ENCODE measurements at regions not wholly inside any gene's neighbourhood (a gene's known extent, or its start where the extent isn't known, plus 50 kb on each side); places are given as distances from the start of the nearest gene placed in this dataset.

- TF ChIP-seq PATZ1 (CRISPR knock-in tag; IDR thresholded peaks at IDR 0.05; ENCODE audit: borderline replicate concordance) (no peak), ZFP30 (CRISPR knock-in tag; IDR thresholded peaks at IDR 0.05) (no peak), ISL1 (CRISPR knock-in tag; IDR thresholded peaks at IDR 0.05) (no peak)
- no peak for ATAC-seq
These were observed 1188.0 kb upstream of the CADM2 start for GRCh38 chr3:83770664-83771402.

GRCh38 chr3:83802801-83803200 is 1156.0 kb upstream of the CADM2 start:
- ATAC-seq, result no peak
- TF ChIP-seq CREB5 (CRISPR knock-in tag; IDR thresholded peaks at IDR 0.05; ENCODE audit: low read depth), result no peak
- no peak for TF ChIP-seq PPARA (CRISPR knock-in tag; IDR thresholded peaks at IDR 0.05; ENCODE audit: borderline replicate concordance)
- no peak for TF ChIP-seq ZFP3 (CRISPR knock-in tag; IDR thresholded peaks at IDR 0.05)
- no peak for TF ChIP-seq BACH2 (CRISPR knock-in tag; IDR thresholded peaks at IDR 0.05; ENCODE audit: borderline replicate concordance)
- TF ChIP-seq TOX (CRISPR knock-in tag; IDR thresholded peaks at IDR 0.05; ENCODE audit: borderline replicate concordance), result no peak
- TF ChIP-seq ARNTL (CRISPR knock-in tag; IDR thresholded peaks at IDR 0.05; ENCODE audit: borderline replicate concordance, low read depth), result no peak
- no peak for TF ChIP-seq PATZ1 (CRISPR knock-in tag; IDR thresholded peaks at IDR 0.05; ENCODE audit: borderline replicate concordance)
- no peak for TF ChIP-seq ZNF8 (CRISPR knock-in tag; IDR thresholded peaks at IDR 0.05)
- no peak for TF ChIP-seq ZC3H10 (CRISPR knock-in tag; IDR thresholded peaks at IDR 0.05)
- TF ChIP-seq ZNF70 (CRISPR knock-in tag; IDR thresholded peaks at IDR 0.05), result no peak
- no peak for TF ChIP-seq GLIS3 (CRISPR knock-in tag; IDR thresholded peaks at IDR 0.05)

- ATAC-seq, result no peak
- no peak for TF ChIP-seq SNAI2 (CRISPR knock-in tag; IDR thresholded peaks at IDR 0.05)
- TF ChIP-seq ZNF70 (CRISPR knock-in tag; IDR thresholded peaks at IDR 0.05), result no peak
- TF ChIP-seq RARB (CRISPR knock-in tag; IDR thresholded peaks at IDR 0.05), result no peak
- TF ChIP-seq ZNF565 (CRISPR knock-in tag; conservative IDR thresholded peaks at IDR 0.05; ENCODE audit: low read depth), result no peak
- no peak for TF ChIP-seq POU6F1 (CRISPR knock-in tag; IDR thresholded peaks at IDR 0.05; ENCODE audit: borderline replicate concordance, low read depth)
- TF ChIP-seq CREB5 (CRISPR knock-in tag; IDR thresholded peaks at IDR 0.05; ENCODE audit: low read depth), result no peak
- no peak for TF ChIP-seq TOX (CRISPR knock-in tag; IDR thresholded peaks at IDR 0.05; ENCODE audit: borderline replicate concordance)
- no peak for TF ChIP-seq TSHZ2 (CRISPR knock-in tag; IDR thresholded peaks at IDR 0.05)
- no peak for TF ChIP-seq GLIS3 (CRISPR knock-in tag; IDR thresholded peaks at IDR 0.05)
- TF ChIP-seq ZNF8 (CRISPR knock-in tag; IDR thresholded peaks at IDR 0.05), result no peak
- no peak for TF ChIP-seq ZFP3 (CRISPR knock-in tag; IDR thresholded peaks at IDR 0.05)
- no peak for TF ChIP-seq BACH2 (CRISPR knock-in tag; IDR thresholded peaks at IDR 0.05; ENCODE audit: borderline replicate concordance)
- no peak for TF ChIP-seq ESRRG (CRISPR knock-in tag; IDR thresholded peaks at IDR 0.05)
- no peak for TF ChIP-seq ISL1 (CRISPR knock-in tag; IDR thresholded peaks at IDR 0.05)
- TF ChIP-seq CSDC2 (CRISPR knock-in tag; IDR thresholded peaks at IDR 0.05), result no peak
- TF ChIP-seq OSR1 (CRISPR knock-in tag; IDR thresholded peaks at IDR 0.05), result no peak
- TF ChIP-seq ARNTL (CRISPR knock-in tag; IDR thresholded peaks at IDR 0.05; ENCODE audit: borderline replicate concordance, low read depth), result no peak
- TF ChIP-seq ZFP30 (CRISPR knock-in tag; IDR thresholded peaks at IDR 0.05), result no peak
- TF ChIP-seq PPARA (CRISPR knock-in tag; IDR thresholded peaks at IDR 0.05; ENCODE audit: borderline replicate concordance), result no peak
- no peak for TF ChIP-seq TCF4 (CRISPR knock-in tag; IDR thresholded peaks at IDR 0.05; ENCODE audit: borderline replicate concordance)
These were observed 1151.3 kb upstream of the CADM2 start for GRCh38 chr3:83807511-83807910.
